ENCODE measurements at regions not wholly inside any gene's neighbourhood (a gene's known extent, or its start where the extent isn't known, plus 50 kb on each side); places are given as distances from the start of the nearest gene placed in this dataset.

GRCh38 chr7:12092499-12093130, 118.5 kb upstream of the TMEM106B start:
- H3K27me3 ChIP-seq: no peaks in the 10 kb centered on the region
- TF ChIP-seq CTCF (IDR thresholded peaks at IDR 0.05) (no peak), POLR2A (IDR thresholded peaks at IDR 0.05) (no peak)

GRCh38 chr7:12093365-12093764, 117.7 kb upstream of the TMEM106B start:
- H3K36me3 ChIP-seq (replicated peaks in 1 of 2; ENCODE audit: insufficient read depth in 1 of 2, low read depth in 2 of 2): no peaks in the 10 kb centered on the region
- H3K9me3 ChIP-seq: no peaks in the 10 kb centered on the region
- ATAC-seq (no peak), DNase-seq (no peak)
- H3K27ac ChIP-seq: no peak overlapping the region
- intact Hi-C loops (cut with DNase I): no loop called here
- TF ChIP-seq CTCF (IDR thresholded peaks at IDR 0.05): no peak
- no peak for TF ChIP-seq POLR2A (IDR thresholded peaks at IDR 0.05)
- H3K4me1 ChIP-seq: no peaks in the 10 kb centered on the region
- H3K27me3 ChIP-seq: no peaks in the 10 kb centered on the region
- WGBS, 2 donors: 86% methylated on average over 1 of the region's 1 CpG
- no peak overlapping the region for H3K4me3 ChIP-seq

More at GRCh38 chr7:12092499-12093130, 118.5 kb upstream of the TMEM106B start:
- intact Hi-C loops (cut with DNase I): no loop called here
- 80 to 85% methylated on average over 5 of the region's 5 CpGs for WGBS, 2 donors
- DNase-seq (no peak), ATAC-seq (no peak)
- H3K4me3 ChIP-seq: no peak overlapping the region
- no peaks in the 10 kb centered on the region for H3K9me3 ChIP-seq
- no peaks in the 10 kb centered on the region for H3K4me1 ChIP-seq
- no peaks in the 10 kb centered on the region for H3K36me3 ChIP-seq (replicated peaks in 1 of 2; ENCODE audit: insufficient read depth in 1 of 2, low read depth in 2 of 2)
- H3K27ac ChIP-seq: no peak overlapping the region

GRCh38 chr7:12094365-12094921, 116.7 kb upstream of the TMEM106B start:
- no peaks in the 10 kb centered on the region for H3K36me3 ChIP-seq (replicated peaks in 1 of 2; ENCODE audit: insufficient read depth in 1 of 2, low read depth in 2 of 2)
- WGBS, 2 donors: 35 to 44% methylated on average over 4 of the region's 4 CpGs
- intact Hi-C loops (cut with DNase I): no loop called here
- ATAC-seq (no peak), DNase-seq (no peak)
- H3K4me1 ChIP-seq: no peaks in the 10 kb centered on the region
- H3K27ac ChIP-seq: no peak overlapping the region
- TF ChIP-seq POLR2A (IDR thresholded peaks at IDR 0.05): no peak
- no peak for TF ChIP-seq CTCF (IDR thresholded peaks at IDR 0.05)
- no peak overlapping the region for H3K4me3 ChIP-seq
- H3K27me3 ChIP-seq: no peaks in the 10 kb centered on the region
- no peaks in the 10 kb centered on the region for H3K9me3 ChIP-seq

- DNase-seq (no peak), ATAC-seq (no peak)
- Histone ChIP-seq H3K4me3 (no peak overlapping the region), H3K4me1 (no peaks in the 10 kb centered on the region), H3K27ac (no peak overlapping the region), H3K9me3 (no peaks in the 10 kb centered on the region), H3K36me3 (replicated peaks in 1 of 2; ENCODE audit: insufficient read depth in 1 of 2, low read depth in 2 of 2) (no peaks in the 10 kb centered on the region), H3K27me3 (no peaks in the 10 kb centered on the region)
- intact Hi-C loops (cut with DNase I): no loop called here
- no peak for TF ChIP-seq POLR2A (IDR thresholded peaks at IDR 0.05)
- TF ChIP-seq CTCF (IDR thresholded peaks at IDR 0.05): no peak
- WGBS, 2 donors: 48 to 72% methylated on average over 3 of the region's 3 CpGs
Observed at GRCh38 chr7:12102126-12102525, 109.0 kb upstream of the TMEM106B start.

- H3K27me3 ChIP-seq: no peaks in the 10 kb centered on the region
- DNase-seq (no peak), ATAC-seq (no peak)
- intact Hi-C loops (cut with DNase I): no loop called here
- WGBS, 2 donors: 69 to 71% methylated on average over 3 of the region's 3 CpGs
- no peaks in the 10 kb centered on the region for H3K36me3 ChIP-seq (replicated peaks in 1 of 2; ENCODE audit: insufficient read depth in 1 of 2, low read depth in 2 of 2)
- H3K9me3 ChIP-seq: no peaks in the 10 kb centered on the region
- H3K4me3 ChIP-seq: no peak overlapping the region
- TF ChIP-seq POLR2A (IDR thresholded peaks at IDR 0.05): no peak
- TF ChIP-seq CTCF (IDR thresholded peaks at IDR 0.05): no peak
- no peak overlapping the region for H3K27ac ChIP-seq
- H3K4me1 ChIP-seq: no peaks in the 10 kb centered on the region
Observed at GRCh38 chr7:12102527-12102926, 108.6 kb upstream of the TMEM106B start.
